Activated gamma-delta T cell treated with anti-CD3 and anti-CD28 coated beads, Interleukin-2, amount 50 U/mL, for 16 hours (primary cell): ENCODE measurements at regions not wholly inside any gene's neighbourhood (a gene's known extent, or its start where the extent isn't known, plus 50 kb on each side); places are given as distances from the start of the nearest gene placed in this dataset.
"Not testable (repeated sequence)": the region's sequence is repeated elsewhere in the genome, so short reads cannot be mapped to it uniquely, and the experiment has no call there.

Experiments
- DNase-seq: peaks from one replicate; pipeline ENCODE4 v3.0.0-alpha.2; 2020; ENCODE audit warnings: low read depth

DNA sequence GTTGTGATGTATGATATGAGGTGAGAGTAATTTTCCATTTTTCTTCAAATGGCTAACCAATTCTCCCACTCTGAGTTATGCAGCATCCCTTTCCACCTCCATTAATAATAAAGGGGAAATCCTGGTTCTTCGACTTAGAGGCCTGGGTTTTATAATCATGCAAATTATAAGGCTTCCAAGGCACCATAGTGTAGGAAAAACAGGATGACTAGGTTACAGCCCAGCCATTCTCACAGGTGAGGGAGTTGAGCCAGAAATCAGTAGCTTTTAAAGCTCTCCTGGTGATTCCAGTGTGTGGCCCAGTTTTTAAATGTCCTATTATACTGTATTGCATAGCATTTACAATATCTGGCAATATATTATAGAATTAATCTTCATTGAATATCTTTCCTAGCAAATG lies 203.1 kb downstream of the ARHGEF9 start:
- DNase-seq, result no peak

DNA sequence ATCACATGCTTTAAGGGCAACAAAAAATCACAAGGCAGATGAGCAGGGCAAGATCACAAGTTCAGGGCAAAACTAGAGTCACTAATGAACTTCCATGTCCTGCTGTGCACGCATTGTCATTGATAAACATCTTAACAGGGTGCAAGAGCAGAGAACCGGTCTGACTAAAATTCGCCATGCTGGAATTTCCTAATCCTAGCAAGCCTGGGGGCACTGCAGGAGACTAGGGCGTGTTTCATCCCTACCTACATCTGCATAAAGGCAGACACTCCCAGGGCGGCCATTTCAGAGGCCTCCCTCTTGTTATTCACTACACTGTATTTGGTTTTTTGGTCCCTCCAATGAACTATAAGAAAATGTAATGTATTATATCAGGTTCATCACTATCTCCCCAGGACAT lies 203.6 kb downstream of the ARHGEF9 start:
- DNase-seq, result no peak

GRCh38 chrX:63576533-63576932 lies 208.5 kb downstream of the ARHGEF9 start:
- DNase-seq, result no peak

DNA sequence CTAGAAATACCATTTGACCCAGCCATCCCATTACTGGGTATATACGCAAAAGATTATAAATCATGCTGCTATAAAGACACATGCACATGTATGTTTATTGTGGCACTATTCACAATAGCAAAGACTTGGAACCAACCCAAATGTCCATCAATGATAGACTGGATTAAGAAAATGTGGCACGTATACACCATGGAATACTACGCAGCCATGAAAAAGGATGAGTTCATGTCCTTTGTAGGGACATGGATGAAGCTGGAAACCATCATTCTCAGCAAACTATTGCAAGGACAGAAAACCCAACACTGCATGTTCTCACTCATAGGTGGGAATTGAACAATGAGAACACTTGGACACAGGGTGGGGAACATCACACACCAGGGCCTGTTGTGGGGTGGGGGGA lies 209.3 kb downstream of the ARHGEF9 start:
- not testable (repeated sequence) for DNase-seq

DNA sequence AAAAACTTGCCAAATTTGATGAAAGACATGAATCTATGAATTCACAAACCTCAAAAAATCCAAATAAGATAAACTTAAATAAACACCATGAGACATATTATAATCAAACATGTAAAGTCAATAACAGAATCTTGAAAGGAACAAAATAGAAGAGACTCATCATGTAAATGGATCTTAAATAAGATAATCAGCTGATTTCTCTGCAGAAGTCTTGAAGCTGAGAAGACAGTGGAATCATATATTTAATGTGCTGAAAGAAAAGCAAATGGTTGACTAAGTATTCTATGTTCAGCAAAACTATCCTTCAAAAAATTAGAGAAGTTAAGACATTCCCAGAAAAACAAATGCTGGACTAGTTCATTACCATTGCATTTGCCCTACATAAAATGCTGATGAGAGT lies 215.7 kb upstream of the SPIN4 start:
- no peak for DNase-seq

DNA sequence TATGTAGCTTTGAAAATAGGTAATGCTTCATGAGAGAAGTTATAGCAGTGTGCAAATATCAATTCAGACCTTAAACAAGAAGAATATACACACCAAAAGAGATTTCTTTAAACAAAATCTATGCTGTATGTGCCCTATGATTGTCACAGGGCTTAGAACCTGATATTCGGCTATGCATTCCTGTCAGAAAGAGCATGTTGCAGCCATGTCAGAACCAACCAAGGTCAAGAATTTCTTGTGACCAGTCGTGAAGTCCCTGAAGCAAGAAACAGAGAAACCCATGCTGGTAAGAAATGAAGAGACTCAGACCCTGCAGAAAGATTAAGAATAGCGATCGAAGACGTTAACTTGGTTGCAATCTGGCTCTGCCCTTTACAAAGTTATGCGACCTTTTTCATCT lies 210.3 kb upstream of the SPIN4 start:
- DNase-seq, result no peak

DNA sequence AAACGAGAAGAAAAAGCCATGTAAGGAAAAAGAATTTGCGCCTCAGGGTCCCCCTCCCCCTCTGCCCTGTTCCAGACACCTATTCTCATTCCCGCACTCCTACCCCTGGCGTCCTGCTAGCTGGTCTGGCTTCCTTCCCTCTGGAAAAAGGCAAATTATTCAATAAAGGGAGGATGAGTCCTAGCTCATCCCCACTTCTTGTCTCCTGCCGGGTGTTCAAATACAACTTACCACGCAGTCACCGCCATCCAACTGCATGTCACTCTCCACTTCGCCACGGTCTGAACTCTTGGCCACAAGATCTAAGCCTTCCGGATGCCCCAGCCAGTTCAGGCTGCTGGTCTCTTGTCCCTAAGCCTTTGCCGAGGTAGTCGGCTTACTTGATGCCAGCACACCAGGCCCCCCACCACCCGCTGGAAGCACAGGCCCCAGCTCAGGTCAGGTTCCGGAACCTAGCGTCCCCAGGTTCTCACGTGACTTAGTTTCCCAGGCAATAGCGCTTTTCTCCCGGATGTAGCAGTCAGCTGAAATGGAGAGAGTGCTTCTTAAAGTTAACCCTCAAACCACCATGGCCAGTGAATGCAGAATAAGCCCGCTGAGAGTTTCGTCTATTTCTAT lies 209.6 kb upstream of the SPIN4 start:
- peak; percentile 32 for DNase-seq

- DNase-seq, result no peak
Measured at GRCh38 chrX:63551856-63552255, 200.7 kb upstream of the SPIN4 start.

- no peak for DNase-seq
Measured at GRCh38 chrX:63530654-63531053, 179.5 kb upstream of the SPIN4 start.

- no peak for DNase-seq
Measured at GRCh38 chrX:63529961-63530360, 178.8 kb upstream of the SPIN4 start.

DNA sequence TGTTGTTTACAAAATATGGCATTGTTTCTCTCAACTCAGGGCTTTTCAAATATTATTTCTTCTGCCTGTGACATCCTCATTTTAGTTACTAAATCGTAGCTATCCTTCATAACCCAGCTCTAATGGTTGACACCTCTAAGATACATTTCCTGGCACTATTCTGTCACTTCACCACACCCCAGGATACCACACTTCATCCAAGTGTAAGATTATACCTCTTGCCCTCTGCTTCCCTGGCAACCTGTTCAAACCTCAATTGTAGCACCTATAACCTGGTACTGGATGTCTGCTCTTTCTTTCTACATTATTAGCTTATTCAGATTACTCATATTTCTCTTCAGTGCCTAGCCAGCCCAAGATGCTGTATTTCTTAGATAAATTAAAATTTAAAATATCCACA lies 175.7 kb upstream of the SPIN4 start:
- DNase-seq, result no peak

DNA sequence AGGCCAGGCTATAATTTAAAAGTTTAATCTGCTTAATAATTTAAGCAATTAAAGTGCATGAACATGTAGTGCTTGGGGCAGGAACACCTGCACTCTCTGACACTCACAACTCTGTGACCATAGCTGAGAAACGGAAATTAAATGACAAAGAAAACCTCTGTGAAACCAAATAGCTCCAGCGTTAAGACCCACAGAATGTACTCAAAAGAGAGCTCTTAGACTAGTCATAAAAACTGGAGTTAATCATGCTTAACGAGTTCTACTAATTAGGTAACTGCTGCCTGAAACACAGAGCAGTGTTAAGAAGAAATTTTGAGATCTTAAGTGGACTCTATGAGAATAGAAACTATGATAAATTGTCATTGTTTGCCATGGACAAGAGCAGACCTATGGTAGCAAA lies 174.4 kb upstream of the SPIN4 start:
- no peak for DNase-seq

- DNase-seq, result not testable (repeated sequence)
Measured at GRCh38 chrX:63519368-63519767, 168.2 kb upstream of the SPIN4 start.

- no peak for DNase-seq
Measured at GRCh38 chrX:63514569-63515080, 163.5 kb upstream of the SPIN4 start.

DNA sequence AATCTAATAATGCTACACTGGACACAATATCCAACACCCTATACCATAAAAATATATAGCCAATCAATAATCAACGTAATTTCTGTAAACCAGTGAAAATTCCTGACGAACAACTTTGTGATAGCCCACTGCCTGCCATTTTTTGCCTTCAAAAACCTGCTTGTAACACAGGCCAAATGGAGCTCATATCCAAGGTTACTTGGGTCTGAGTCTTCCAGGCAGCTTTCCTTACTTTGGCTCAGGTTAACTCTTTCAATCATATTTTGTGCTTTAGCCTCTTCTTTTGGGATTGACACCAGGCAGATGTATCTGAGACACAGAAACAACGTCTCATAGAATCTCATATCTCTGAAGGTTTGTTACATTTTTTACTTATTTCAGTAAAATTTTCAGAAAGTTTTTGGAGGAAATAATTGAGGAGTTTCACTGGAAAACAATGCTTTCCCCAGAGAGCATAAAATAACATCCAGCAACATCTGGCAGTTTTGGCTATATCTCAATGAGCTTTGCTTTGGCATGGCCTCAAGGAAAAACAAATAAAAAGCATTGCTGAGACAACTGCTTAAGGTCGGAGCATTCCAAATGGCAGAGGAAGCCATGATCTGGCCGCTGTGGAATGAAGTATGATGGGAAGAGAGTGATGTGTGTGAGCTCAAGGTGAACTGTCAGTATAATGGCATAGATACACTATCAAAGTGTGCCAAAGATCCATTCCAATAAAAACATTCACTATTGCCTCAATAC lies 162.9 kb upstream of the SPIN4 start:
- no peak for DNase-seq

GRCh38 chrX:63511361-63511760 lies 160.2 kb upstream of the SPIN4 start:
- DNase-seq, result no peak

GRCh38 chrX:63508668-63509067 lies 157.5 kb upstream of the SPIN4 start:
- DNase-seq, result no peak

DNA sequence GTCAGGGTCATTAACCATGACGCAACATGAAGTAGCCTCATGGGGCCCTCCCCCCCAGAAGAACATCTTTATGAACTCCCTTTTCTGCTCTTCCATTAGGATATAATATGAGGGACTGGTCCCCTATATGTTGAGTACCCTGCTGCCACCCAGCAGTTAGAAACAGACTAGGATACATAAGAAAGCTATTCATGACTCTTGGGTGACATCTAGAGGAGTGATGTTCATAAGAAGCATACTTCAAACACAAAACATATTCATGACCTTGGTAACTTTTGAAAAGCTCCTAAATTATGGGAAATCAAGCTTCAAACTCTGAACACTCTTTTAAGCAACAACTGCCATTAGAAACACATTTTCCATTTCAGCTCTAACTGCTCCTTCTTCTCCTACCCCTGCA lies 155.2 kb upstream of the SPIN4 start:
- DNase-seq, result no peak

DNA sequence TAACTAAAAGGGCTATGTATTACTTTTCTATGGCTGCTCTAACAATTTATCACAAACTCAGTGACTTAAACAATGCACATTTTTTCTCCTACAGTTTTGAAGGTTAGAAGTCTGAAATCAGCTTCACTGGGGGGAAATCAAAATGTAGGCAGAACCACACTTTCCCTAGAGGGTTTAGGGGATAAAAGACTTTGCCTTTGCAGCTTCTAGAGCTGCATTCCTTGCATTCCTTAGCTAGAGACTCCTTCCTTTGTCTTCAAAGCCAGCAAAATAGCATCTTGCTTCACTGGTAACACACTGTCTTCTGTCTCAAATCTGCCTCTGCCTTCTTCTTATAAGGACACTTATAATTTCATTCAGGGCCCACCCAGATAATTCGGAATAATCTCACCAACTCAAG lies 152.4 kb upstream of the SPIN4 start:
- no peak for DNase-seq

- DNase-seq, result no peak
Measured at GRCh38 chrX:63488546-63489373, 137.6 kb upstream of the SPIN4 start.

GRCh38 chrX:63475200-63475599 lies 124.1 kb upstream of the SPIN4 start:
- no peak for DNase-seq

- no peak for DNase-seq
Measured at GRCh38 chrX:63471004-63471403, 119.9 kb upstream of the SPIN4 start.

- DNase-seq, result no peak
Measured at GRCh38 chrX:63470506-63470905, 119.4 kb upstream of the SPIN4 start.
